GM12891 (cell line): ENCODE measurements at regions not wholly inside any gene's neighbourhood (a gene's known extent, or its start where the extent isn't known, plus 50 kb on each side); places are given as distances from the start of the nearest gene placed in this dataset.

Experiments used
- POLR2A ChIP-seq: IDR thresholded peaks from 2 replicates; pipeline ENCODE4 v1.6.1; 2011; ENCODE audit warnings: low read depth, low read length, control low read depth
- POLR2AphosphoS5 ChIP-seq: IDR thresholded peaks from 2 replicates; pipeline ENCODE4 v1.6.1; 2011; ENCODE audit warnings: low read depth, low read length, control low read depth
- POU2F2 ChIP-seq: IDR thresholded peaks from 2 replicates; pipeline ENCODE4 v1.6.1; 2011; ENCODE audit warnings: low read depth, mild to moderate bottlenecking, control low read depth, low read length, moderate library complexity
- SPI1 ChIP-seq: IDR thresholded peaks from 2 replicates; pipeline ENCODE4 v1.6.1; 2011; ENCODE audit warnings: low read depth, low read length, control low read depth
- TAF1 ChIP-seq: IDR thresholded peaks from 2 replicates; pipeline ENCODE4 v1.6.1; 2011; ENCODE audit warnings: low read depth, low read length, control low read depth

DNA sequence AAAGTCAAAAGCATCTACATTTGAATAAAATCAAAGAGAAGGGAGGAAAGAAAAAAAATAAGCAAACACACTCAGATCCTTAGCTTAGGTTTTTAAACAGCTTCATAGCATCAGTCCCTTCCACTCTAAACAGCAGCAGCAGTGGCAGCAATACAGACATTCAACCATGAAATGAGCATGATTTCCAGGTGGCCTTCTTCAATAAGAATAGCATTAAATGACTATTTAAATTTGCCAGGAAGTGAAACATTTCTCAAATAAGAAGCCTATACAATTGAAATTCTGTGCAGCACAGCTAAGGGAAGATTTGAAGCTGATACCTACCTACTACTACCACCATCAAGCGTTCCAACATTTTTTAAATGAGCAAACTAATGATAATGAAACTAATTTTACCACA, 138.1 kb upstream of the REG3G start:
- TF ChIP-seq POLR2A: no peak
- no peak for TF ChIP-seq POLR2AphosphoS5
- no peak for TF ChIP-seq TAF1
- TF ChIP-seq POU2F2: no peak
- no peak for TF ChIP-seq SPI1
